Duodenal mucosa (tissue), 2 donors: ENCODE measurements at regions not wholly inside any gene's neighbourhood (a gene's known extent, or its start where the extent isn't known, plus 50 kb on each side); places are given as distances from the start of the nearest gene placed in this dataset.

Source experiments
- H3K27ac ChIP-seq: one replicate; pipeline ENCODE4 v1.7.0; 2013; ENCODE audit warnings: low read depth, low read length
- H3K27me3 ChIP-seq, 2 donors: one replicate each; pipeline ENCODE4 v1.7.0; 2013; ENCODE audit warnings: low read length in 2 of 2, control low read depth in 1 of 2; ENCODE audit not compliant: insufficient read depth in 2 of 2, control insufficient read depth in 1 of 2
- H3K36me3 ChIP-seq, 2 donors: one replicate each; pipeline ENCODE4 v1.7.0; 2013; ENCODE audit warnings: low read length in 2 of 2, control low read depth in 1 of 2; ENCODE audit not compliant: insufficient read depth in 2 of 2, control insufficient read depth in 1 of 2
- H3K4me1 ChIP-seq, 2 donors: one replicate each; pipeline ENCODE4 v1.7.0; 2013; ENCODE audit warnings: low read length in 2 of 2, control low read depth in 1 of 2; ENCODE audit not compliant: insufficient read depth in 2 of 2, control insufficient read depth in 1 of 2
- H3K4me3 ChIP-seq, 2 donors: one replicate each; pipeline ENCODE4 v1.7.0; 2013; ENCODE audit warnings: low read length in 2 of 2, low read depth in 1 of 2
- H3K9ac ChIP-seq, 2 donors: one replicate each; pipeline ENCODE4 v1.7.0; 2013; ENCODE audit warnings: low read length in 2 of 2, low read depth in 1 of 2
- H3K9me3 ChIP-seq, 2 donors: one replicate each; pipeline ENCODE4 v1.7.0; 2013; ENCODE audit warnings: low read length in 2 of 2, control low read depth in 1 of 2; ENCODE audit not compliant: control insufficient read depth in 1 of 2

GRCh38 chr1:229159668-229160544, 111.0 kb upstream of the RAB4A start:
- Histone ChIP-seq H3K9me3 (no peaks in the 10 kb centered on the region), H3K27ac (no peak overlapping the region), H3K27me3 (no peaks in the 10 kb centered on the region), H3K4me3 (no peak overlapping the region), H3K4me1 (peaks cover 7 to 18% of the 10 kb centered on the region in 2 donors), H3K36me3 (no peaks in the 10 kb centered on the region), H3K9ac (no peak overlapping the region)

GRCh38 chr1:229161740-229162139, 109.2 kb upstream of the RAB4A start:
- H3K27ac ChIP-seq, result no peak overlapping the region
- H3K36me3 ChIP-seq, result no peaks in the 10 kb centered on the region
- H3K9ac ChIP-seq, result no peak overlapping the region
- H3K9me3 ChIP-seq, result no peaks in the 10 kb centered on the region
- peaks cover 18 to 25% of the 10 kb centered on the region in 2 donors for H3K4me1 ChIP-seq
- no peak overlapping the region for H3K4me3 ChIP-seq
- H3K27me3 ChIP-seq, result no peaks in the 10 kb centered on the region

- Histone ChIP-seq H3K27me3 (no peaks in the 10 kb centered on the region), H3K27ac (no peak overlapping the region), H3K9ac (no peak overlapping the region), H3K4me1 (peaks cover 18 to 25% of the 10 kb centered on the region in 2 donors), H3K9me3 (no peaks in the 10 kb centered on the region), H3K4me3 (no peak overlapping the region), H3K36me3 (no peaks in the 10 kb centered on the region)
Measured at GRCh38 chr1:229162825-229163515, 107.9 kb upstream of the RAB4A start.

- Histone ChIP-seq H3K27me3 (no peaks in the 10 kb centered on the region), H3K9ac (peak overlapping the region; percentile 10 to 49), H3K27ac (peak overlapping the region; percentile 60), H3K4me1 (peaks cover 23 to 32% of the 10 kb centered on the region in 2 donors), H3K4me3 (peak overlapping the region in 1 of 2 donors; percentile 9), H3K36me3 (no peaks in the 10 kb centered on the region), H3K9me3 (no peaks in the 10 kb centered on the region)
Measured at GRCh38 chr1:229164348-229164747, 106.6 kb upstream of the RAB4A start.

- Histone ChIP-seq H3K4me3 (peak overlapping the region in 1 of 2 donors; percentile 9), H3K4me1 (peaks cover 30 to 40% of the 10 kb centered on the region in 2 donors), H3K9ac (peak overlapping the region; percentile 10 to 49), H3K27ac (peak overlapping the region; percentile 60), H3K27me3 (no peaks in the 10 kb centered on the region), H3K9me3 (no peaks in the 10 kb centered on the region), H3K36me3 (no peaks in the 10 kb centered on the region)
Measured at GRCh38 chr1:229164836-229165735, 105.8 kb upstream of the RAB4A start.

- H3K9me3 ChIP-seq, result no peaks in the 10 kb centered on the region
- no peak overlapping the region for H3K4me3 ChIP-seq
- no peaks in the 10 kb centered on the region for H3K36me3 ChIP-seq
- no peak overlapping the region for H3K9ac ChIP-seq
- H3K27me3 ChIP-seq, result no peaks in the 10 kb centered on the region
- H3K27ac ChIP-seq, result no peak overlapping the region
- H3K4me1 ChIP-seq, result peaks cover 50 to 61% of the 10 kb centered on the region in 2 donors
Measured at GRCh38 chr1:229167318-229167717, 103.6 kb upstream of the RAB4A start.

GRCh38 chr1:229169399-229169798, 101.5 kb upstream of the RAB4A start:
- no peak overlapping the region for H3K27ac ChIP-seq
- no peaks in the 10 kb centered on the region for H3K36me3 ChIP-seq
- H3K4me1 ChIP-seq, result peaks cover 63 to 67% of the 10 kb centered on the region in 2 donors
- no peaks in the 10 kb centered on the region for H3K9me3 ChIP-seq
- no peaks in the 10 kb centered on the region for H3K27me3 ChIP-seq
- no peak overlapping the region for H3K4me3 ChIP-seq
- no peak overlapping the region for H3K9ac ChIP-seq

GRCh38 chr1:229170274-229170673, 100.6 kb upstream of the RAB4A start:
- H3K27ac ChIP-seq, result peak overlapping the region; percentile 58
- no peaks in the 10 kb centered on the region for H3K36me3 ChIP-seq
- no peaks in the 10 kb centered on the region for H3K9me3 ChIP-seq
- no peak overlapping the region for H3K9ac ChIP-seq
- H3K27me3 ChIP-seq, result no peaks in the 10 kb centered on the region
- H3K4me3 ChIP-seq, result no peak overlapping the region
- H3K4me1 ChIP-seq, result peaks cover 54 to 58% of the 10 kb centered on the region in 2 donors

- Histone ChIP-seq H3K36me3 (no peaks in the 10 kb centered on the region), H3K27me3 (no peaks in the 10 kb centered on the region), H3K9ac (peak overlapping the region in 1 of 2 donors; percentile 34), H3K27ac (peak overlapping the region; percentile 58), H3K9me3 (no peaks in the 10 kb centered on the region), H3K4me3 (no peak overlapping the region), H3K4me1 (peaks cover 48 to 52% of the 10 kb centered on the region in 2 donors)
Measured at GRCh38 chr1:229170778-229171505, 100.0 kb upstream of the RAB4A start.
